Endothelial cell of umbilical vein (primary cell): ENCODE measurements at regions not wholly inside any gene's neighbourhood (a gene's known extent, or its start where the extent isn't known, plus 50 kb on each side); places are given as distances from the start of the nearest gene placed in this dataset.

ENCODE experiments used
- BruUV-seq: library from RNA; stranded (reverse); fragments of 400-500 nt; replicated peaks from 2 replicates; lab custom pipeline; 2021; lab: Mats Ljungman, UMichigan
- CTCF ChIA-PET: fragments of 300-600, 350-600 bp; sonication (Branson Sonifier 250); formaldehyde crosslinking; loops from one replicate; lab custom pipeline; 2021; ENCODE audit warnings: antibody characterized with exemption, inconsistent platforms; lab: Charles Lee
- POLR2A ChIA-PET: fragments of 300-600, 350-600 bp; sonication (Branson Sonifier 250); formaldehyde crosslinking; loops from one replicate; lab custom pipeline; 2021; ENCODE audit warnings: antibody characterized with exemption, inconsistent platforms; lab: Charles Lee
- DNase-seq: peaks from one replicate; pipeline ENCODE4 v3.0.0-alpha.2; 2011; ENCODE audit warnings: low read depth, low spot score
- FAIRE-seq: peaks from 2 replicates; lab custom pipeline; 2011; peaks lifted over from hg19 to GRCh38; lab: Jason Lieb, UNC
- H2AFZ ChIP-seq: 2 replicates; pipeline ENCODE4 v1.6.0; 2012; ENCODE audit warnings: low read depth, low read length, control low read depth, inconsistent platforms
- H3K27ac ChIP-seq: 2 replicates; pipeline ENCODE4 v1.5.1; 2011; ENCODE audit warnings: low read depth, mild to moderate bottlenecking, control low read depth, low read length, moderate library complexity; ENCODE audit not compliant: insufficient read depth
- H3K27me3 ChIP-seq, 2 experiments: 2 replicates each; pipeline versions ENCODE4 v1.6.0 to v1.6.1; 2011; ENCODE audit warnings: low read length in 2 of 2, mixed read lengths in 1 of 2; ENCODE audit not compliant: control insufficient read depth in 2 of 2, insufficient read depth in 2 of 2
- H3K36me3 ChIP-seq, 2 experiments: 2 replicates in 1 of 2; 3 replicates in 1 of 2; pipeline ENCODE4 v1.5.1; 2011; ENCODE audit warnings: low read length in 2 of 2, mild to moderate bottlenecking in 1 of 2, moderate library complexity in 1 of 2; ENCODE audit not compliant: control insufficient read depth in 2 of 2, insufficient read depth in 2 of 2; ENCODE audit errors: extremely low read depth in 1 of 2
- H3K4me1 ChIP-seq: 3 replicates; pipeline ENCODE4 v1.5.1; 2011; ENCODE audit warnings: mild to moderate bottlenecking, low read length; ENCODE audit not compliant: control insufficient read depth, insufficient read depth; ENCODE audit errors: extremely low read depth
- H3K4me2 ChIP-seq: 2 replicates; pipeline ENCODE4 v1.6.1; 2011; ENCODE audit warnings: low read length, control low read depth, mixed read lengths; ENCODE audit not compliant: insufficient read depth
- H3K4me3 ChIP-seq, 3 experiments: fragments of 200-600 bp in 1 of 3; sonication (generic), shearing (Covaris generic) in 1 of 3; replicated peaks in 1 of 3; 2 replicates each; pipeline ENCODE4 v1.5.1; 2011 to 2016; ENCODE audit warnings: control low read depth in 3 of 3, low read length in 3 of 3, mild to moderate bottlenecking in 2 of 3, inconsistent platforms in 1 of 3, low read depth in 1 of 3, moderate library complexity in 1 of 3; ENCODE audit not compliant: insufficient read depth in 1 of 3
- H3K79me2 ChIP-seq: 2 replicates; pipeline ENCODE4 v1.6.0; 2012; ENCODE audit warnings: low read length, inconsistent platforms; ENCODE audit not compliant: control insufficient read depth, insufficient read depth
- H3K9ac ChIP-seq: replicated peaks from 2 replicates; pipeline ENCODE3; 2011; ENCODE audit warnings: low read length, control low read depth; ENCODE audit not compliant: insufficient read depth; ENCODE audit errors: extremely low read depth
- H3K9me1 ChIP-seq: replicated peaks from 3 replicates; pipeline ENCODE4 v1.6.0; 2011; ENCODE audit warnings: mild to moderate bottlenecking, low read length; ENCODE audit not compliant: control insufficient read depth, insufficient read depth; ENCODE audit errors: extremely low read depth
- H3K9me3 ChIP-seq: replicated peaks from 2 replicates; pipeline ENCODE4 v1.5.1; 2012; ENCODE audit warnings: low read length, inconsistent platforms; ENCODE audit not compliant: control insufficient read depth, insufficient read depth
- H4K20me1 ChIP-seq: replicated peaks from 2 replicates; pipeline ENCODE3; 2011; ENCODE audit warnings: mild to moderate bottlenecking, low read length; ENCODE audit not compliant: control insufficient read depth, insufficient read depth; ENCODE audit errors: extremely low read depth
- CTCF ChIP-seq, 2 donors: IDR thresholded peaks; 1 replicate in 1 of 2; 2 replicates in 1 of 2; pipeline ENCODE4 v1.5.1; 2011; ENCODE audit warnings: low read length in 2 of 2, mild to moderate bottlenecking in 2 of 2, moderate library complexity in 2 of 2, control low read depth in 1 of 2, inconsistent platforms in 1 of 2, low read depth in 1 of 2; ENCODE audit not compliant: insufficient read depth in 1 of 2; ENCODE audit errors: extremely low read depth in 1 of 2
- EZH2 ChIP-seq: IDR thresholded peaks from 2 replicates; pipeline ENCODE4 v1.6.1; 2012; ENCODE audit warnings: borderline replicate concordance, low read depth, mild to moderate bottlenecking, moderate library complexity, low read length, inconsistent platforms; ENCODE audit not compliant: severe bottlenecking
- FOS ChIP-seq: IDR thresholded peaks from 2 replicates; pipeline ENCODE4 v1.6.1; 2011; ENCODE audit warnings: mild to moderate bottlenecking, low read length, moderate library complexity, borderline replicate concordance; ENCODE audit not compliant: insufficient read depth
- GATA2 ChIP-seq: IDR thresholded peaks from 2 replicates; pipeline ENCODE4 v1.7.0; 2011; ENCODE audit warnings: low read depth, mild to moderate bottlenecking, moderate library complexity, mixed read lengths, low read length; ENCODE audit not compliant: insufficient read length, insufficient read depth
- JUN ChIP-seq: IDR thresholded peaks from 2 replicates; pipeline ENCODE4 v1.6.1; 2011; ENCODE audit warnings: borderline replicate concordance, low read depth; ENCODE audit not compliant: insufficient read length, insufficient read depth
- MYC ChIP-seq: IDR thresholded peaks from one replicate; pipeline ENCODE4 v1.6.1; 2011; ENCODE audit warnings: mild to moderate bottlenecking, low read depth, low read length
- POLR2A ChIP-seq: IDR thresholded peaks from 2 replicates; pipeline ENCODE4 v1.6.1; 2012; ENCODE audit warnings: low read depth, mild to moderate bottlenecking, control low read depth, low read length
- POLR2AphosphoS5 ChIP-seq: IDR thresholded peaks from 2 replicates; pipeline ENCODE4 v1.6.1; 2012; ENCODE audit warnings: low read depth, mild to moderate bottlenecking, control low read depth, low read length, moderate library complexity; ENCODE audit not compliant: insufficient read depth
- dilution Hi-C: fragments of 300-500 bp; cut with MboI; formaldehyde crosslinking; loops from one replicate; pipeline ENCODE4 v1.15.0; 2019; ENCODE audit warnings: low sequenced_read_pairs; ENCODE audit not compliant: extremely low pct_ligation_motif_present
- intact Hi-C: fragments of 100-400 bp; cut with micrococcal nuclease; formaldehyde crosslinking; loops from one replicate; pipeline ENCODE4 v1.10.0; 2022
- TF ChIP-seq, protein P1 (sequence below): IDR thresholded peaks from 2 replicates; pipeline ENCODE4 v1.6.1; 2011; ENCODE audit not compliant: insufficient read depth, insufficient read length

GRCh38 chr3:73813291-73813690 is 188.6 kb upstream of the PDZRN3 start:
- DNase-seq: peak; percentile 7
- Histone ChIP-seq H4K20me1 (no peaks in the 10 kb centered on the region), H3K36me3 (no peaks in the 10 kb centered on the region), H3K4me1 (no peaks in the 10 kb centered on the region), H3K79me2 (no peaks in the 10 kb centered on the region), H3K4me3 (no peak overlapping the region), H3K9me1 (no peaks in the 10 kb centered on the region), H3K27ac (no peak overlapping the region), H2AFZ (no peak overlapping the region), H3K9ac (no peak overlapping the region), H3K4me2 (no peak overlapping the region), H3K9me3 (no peaks in the 10 kb centered on the region), H3K27me3 (no peaks in the 10 kb centered on the region)
- dilution Hi-C loops: no loop called here
- CTCF ChIA-PET: no interaction called here
- TF ChIP-seq POLR2A (no peak), EZH2 (no peak), GATA2 (no peak), CTCF (IDR thresholded peaks at IDR 0.05; ENCODE audit: extremely low read depth in 1 of 2, insufficient read depth in 1 of 2, low read depth in 1 of 2, low read length in 2 of 2) (no peak), JUN (no peak), FOS (no peak), MYC (no peak), POLR2AphosphoS5 (no peak)
- TF ChIP-seq, protein P1, sequence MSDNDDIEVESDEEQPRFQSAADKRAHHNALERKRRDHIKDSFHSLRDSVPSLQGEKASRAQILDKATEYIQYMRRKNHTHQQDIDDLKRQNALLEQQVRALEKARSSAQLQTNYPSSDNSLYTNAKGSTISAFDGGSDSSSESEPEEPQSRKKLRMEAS: no peak
- no TSS peak for BruUV-seq
- POLR2A ChIA-PET: no interaction called here
- intact Hi-C loops: no loop called here
- FAIRE-seq: no peak
